ENCODE measurements at regions not wholly inside any gene's neighbourhood (a gene's known extent, or its start where the extent isn't known, plus 50 kb on each side); places are given as distances from the start of the nearest gene placed in this dataset.

DNA sequence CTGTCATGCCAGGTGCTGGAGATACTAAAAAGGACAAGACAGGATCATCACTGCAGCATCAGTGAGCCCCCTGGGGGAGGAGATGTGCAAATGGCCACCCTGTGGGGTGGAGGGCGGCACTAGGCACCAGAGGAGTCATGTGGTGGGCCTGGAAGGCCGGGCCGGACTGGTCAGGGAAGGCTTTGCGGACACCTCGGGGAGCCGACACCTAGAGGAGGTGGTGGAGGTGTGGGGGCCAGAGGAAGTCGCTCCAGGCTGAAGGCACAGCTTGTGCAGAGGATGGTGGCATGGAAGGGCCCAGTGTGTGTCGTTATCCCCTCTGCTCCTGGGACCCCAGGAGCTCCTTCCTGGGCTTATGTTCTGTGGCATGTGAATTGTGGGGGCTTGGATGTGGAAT is 437.7 kb downstream of the RPS24 start:
- Mint-ChIP-seq H3K27ac (ENCODE audit: unreplicated experiment) (no peak overlapping the region), H3K4me1 (ENCODE audit: unreplicated experiment) (no peaks in the 10 kb centered on the region)

DNA sequence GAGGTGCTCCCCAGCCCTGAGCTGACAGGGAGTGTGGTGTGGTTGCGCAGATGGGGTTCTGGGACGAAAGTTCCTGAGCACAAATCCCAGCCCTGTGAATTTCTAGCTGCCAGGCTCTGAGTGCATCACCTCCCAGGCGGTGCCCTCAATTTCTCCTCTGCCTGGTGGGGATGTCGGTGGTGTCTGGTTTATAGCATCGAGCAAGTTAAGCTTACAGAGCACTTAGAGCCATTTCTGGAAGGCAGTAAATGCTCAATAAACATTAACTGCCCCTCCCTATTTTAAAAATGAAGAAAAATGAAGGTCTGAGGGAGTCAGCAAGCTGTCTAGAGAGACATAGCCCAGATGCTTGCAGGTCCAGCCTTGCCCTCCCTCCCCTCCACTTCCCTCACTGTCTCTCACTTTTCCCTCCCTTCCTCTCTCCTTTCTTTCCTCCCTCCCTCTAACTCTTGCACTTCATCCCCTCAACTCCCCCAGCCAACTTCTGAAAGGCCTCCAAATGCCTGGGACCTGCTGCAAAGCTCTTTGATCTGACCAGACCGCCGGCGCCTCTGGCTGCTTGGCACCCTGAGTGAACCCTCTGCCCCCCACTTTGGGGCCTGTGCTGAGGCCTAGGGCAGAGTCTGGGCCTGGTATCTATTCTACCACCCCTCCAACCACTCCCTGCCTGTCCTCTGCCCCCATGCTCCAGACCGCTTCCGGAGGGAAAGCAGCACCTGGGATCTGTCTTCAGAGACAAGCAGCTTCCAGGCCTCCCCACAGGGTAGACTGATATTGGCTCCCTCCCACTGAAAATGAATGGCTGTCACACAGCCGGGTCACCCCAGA is 438.3 kb downstream of the RPS24 start:
- no peaks in the 10 kb centered on the region for H3K9me3 Mint-ChIP-seq (ENCODE audit: unreplicated experiment)
- peaks cover 3% of the 10 kb centered on the region for H3K27me3 Mint-ChIP-seq (ENCODE audit: unreplicated experiment)
- no peak overlapping the region for H3K27ac Mint-ChIP-seq (ENCODE audit: unreplicated experiment)
- no peak overlapping the region for H3K4me3 Mint-ChIP-seq (ENCODE audit: unreplicated experiment)
- no peak for DNase-seq (ENCODE audit: low spot score)
- H3K36me3 Mint-ChIP-seq (ENCODE audit: low read depth, unreplicated experiment), result peaks cover 3% of the 10 kb centered on the region
- TF ChIP-seq, protein P1, sequence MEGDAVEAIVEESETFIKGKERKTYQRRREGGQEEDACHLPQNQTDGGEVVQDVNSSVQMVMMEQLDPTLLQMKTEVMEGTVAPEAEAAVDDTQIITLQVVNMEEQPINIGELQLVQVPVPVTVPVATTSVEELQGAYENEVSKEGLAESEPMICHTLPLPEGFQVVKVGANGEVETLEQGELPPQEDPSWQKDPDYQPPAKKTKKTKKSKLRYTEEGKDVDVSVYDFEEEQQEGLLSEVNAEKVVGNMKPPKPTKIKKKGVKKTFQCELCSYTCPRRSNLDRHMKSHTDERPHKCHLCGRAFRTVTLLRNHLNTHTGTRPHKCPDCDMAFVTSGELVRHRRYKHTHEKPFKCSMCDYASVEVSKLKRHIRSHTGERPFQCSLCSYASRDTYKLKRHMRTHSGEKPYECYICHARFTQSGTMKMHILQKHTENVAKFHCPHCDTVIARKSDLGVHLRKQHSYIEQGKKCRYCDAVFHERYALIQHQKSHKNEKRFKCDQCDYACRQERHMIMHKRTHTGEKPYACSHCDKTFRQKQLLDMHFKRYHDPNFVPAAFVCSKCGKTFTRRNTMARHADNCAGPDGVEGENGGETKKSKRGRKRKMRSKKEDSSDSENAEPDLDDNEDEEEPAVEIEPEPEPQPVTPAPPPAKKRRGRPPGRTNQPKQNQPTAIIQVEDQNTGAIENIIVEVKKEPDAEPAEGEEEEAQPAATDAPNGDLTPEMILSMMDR (IDR thresholded peaks at IDR 0.05; ENCODE audit: unreplicated experiment), result no peak
- H3K4me1 Mint-ChIP-seq (ENCODE audit: unreplicated experiment), result no peaks in the 10 kb centered on the region

More for the DNA sequence above, 437.7 kb downstream of the RPS24 start:
- Mint-ChIP-seq H3K4me3 (ENCODE audit: unreplicated experiment) (no peak overlapping the region), H3K27me3 (ENCODE audit: unreplicated experiment) (peaks cover 3% of the 10 kb centered on the region), H3K36me3 (ENCODE audit: low read depth, unreplicated experiment) (peaks cover 3% of the 10 kb centered on the region), H3K9me3 (ENCODE audit: unreplicated experiment) (no peaks in the 10 kb centered on the region)
- TF ChIP-seq, protein P1 (IDR thresholded peaks at IDR 0.05; ENCODE audit: unreplicated experiment), result no peak
- no peak for DNase-seq (ENCODE audit: low spot score)

- Mint-ChIP-seq H3K4me1 (ENCODE audit: unreplicated experiment) (no peaks in the 10 kb centered on the region), H3K9me3 (ENCODE audit: unreplicated experiment) (no peaks in the 10 kb centered on the region), H3K27ac (ENCODE audit: unreplicated experiment) (no peak overlapping the region), H3K27me3 (ENCODE audit: unreplicated experiment) (peaks cover 3% of the 10 kb centered on the region), H3K36me3 (ENCODE audit: low read depth, unreplicated experiment) (peaks cover 3% of the 10 kb centered on the region), H3K4me3 (ENCODE audit: unreplicated experiment) (no peak overlapping the region)
- TF ChIP-seq, protein P1 (IDR thresholded peaks at IDR 0.05; ENCODE audit: unreplicated experiment), result no peak
- DNase-seq (ENCODE audit: low spot score), result no peak
Measured at GRCh38 chr10:78472551-78472890, 438.9 kb downstream of the RPS24 start.

DNA sequence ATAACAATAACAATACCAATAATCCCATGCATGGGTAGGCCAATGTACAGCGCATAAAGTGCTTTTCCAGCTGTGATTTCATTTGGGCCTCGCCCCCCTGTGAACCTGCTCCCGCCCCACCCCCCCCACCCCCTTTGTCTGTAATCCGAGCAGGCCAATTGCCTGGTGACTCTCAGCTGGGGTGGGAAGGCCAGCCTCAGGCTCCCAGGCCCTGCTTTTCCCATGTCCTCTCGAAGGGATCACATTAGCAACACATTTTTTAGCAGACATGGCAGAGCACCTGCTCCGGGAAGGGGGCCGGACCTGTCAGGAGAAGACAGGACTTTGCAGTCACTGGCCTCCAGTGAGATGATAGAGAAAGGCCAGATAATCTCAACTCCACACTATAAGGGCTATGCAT is 439.3 kb downstream of the RPS24 start:
- Mint-ChIP-seq H3K27ac (ENCODE audit: unreplicated experiment) (no peak overlapping the region), H3K4me3 (ENCODE audit: unreplicated experiment) (no peak overlapping the region), H3K4me1 (ENCODE audit: unreplicated experiment) (no peaks in the 10 kb centered on the region), H3K9me3 (ENCODE audit: unreplicated experiment) (no peaks in the 10 kb centered on the region), H3K36me3 (ENCODE audit: low read depth, unreplicated experiment) (peaks cover 3% of the 10 kb centered on the region), H3K27me3 (ENCODE audit: unreplicated experiment) (peaks cover 3% of the 10 kb centered on the region)
- TF ChIP-seq, protein P1 (IDR thresholded peaks at IDR 0.05; ENCODE audit: unreplicated experiment), result no peak
- no peak for DNase-seq (ENCODE audit: low spot score)

DNA sequence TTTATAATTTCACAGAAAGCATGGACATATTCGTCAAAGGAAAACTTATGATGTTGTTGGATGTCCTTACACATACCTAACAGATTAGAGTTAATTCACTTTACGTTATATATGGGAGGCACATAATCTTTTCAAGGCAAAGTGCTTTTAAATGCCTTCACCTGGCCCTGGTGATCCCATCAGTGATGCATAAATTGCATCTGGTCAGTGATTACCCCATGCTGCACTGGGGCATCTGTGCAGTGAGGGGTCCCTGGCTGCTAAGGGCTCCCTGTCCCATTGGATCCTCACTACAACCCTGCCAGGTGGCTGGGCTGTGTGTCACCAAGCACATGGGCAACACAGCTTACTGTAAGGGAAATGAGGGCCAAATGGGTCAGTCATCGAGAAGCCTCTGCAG is 441.1 kb downstream of the RPS24 start:
- no peak overlapping the region for H3K27ac Mint-ChIP-seq (ENCODE audit: unreplicated experiment)
- no peaks in the 10 kb centered on the region for H3K9me3 Mint-ChIP-seq (ENCODE audit: unreplicated experiment)
- H3K36me3 Mint-ChIP-seq (ENCODE audit: low read depth, unreplicated experiment), result peaks cover 1% of the 10 kb centered on the region
- no peak for DNase-seq (ENCODE audit: low spot score)
- H3K4me3 Mint-ChIP-seq (ENCODE audit: unreplicated experiment), result no peak overlapping the region
- peaks cover 3% of the 10 kb centered on the region for H3K27me3 Mint-ChIP-seq (ENCODE audit: unreplicated experiment)
- no peaks in the 10 kb centered on the region for H3K4me1 Mint-ChIP-seq (ENCODE audit: unreplicated experiment)
- TF ChIP-seq, protein P1 (IDR thresholded peaks at IDR 0.05; ENCODE audit: unreplicated experiment), result no peak
